Right renal pelvis (tissue), 4 donors: ENCODE measurements at regions not wholly inside any gene's neighbourhood (a gene's known extent, or its start where the extent isn't known, plus 50 kb on each side); places are given as distances from the start of the nearest gene placed in this dataset.

Experiments used
- DNase-seq, 4 donors: peaks; one replicate each; pipeline ENCODE4 v3.0.0-alpha.2; 2013; ENCODE audit warnings: low read depth in 4 of 4, low spot score in 3 of 4, missing footprints in 1 of 4

- DNase-seq, result no peak
Measured at GRCh38 chr14:85798856-85799255, 268.9 kb downstream of the FLRT2 start.

GRCh38 chr14:85793533-85793932, 263.6 kb downstream of the FLRT2 start:
- DNase-seq, result no peak

- DNase-seq, result no peak
Measured at GRCh38 chr14:85789506-85789905, 259.6 kb downstream of the FLRT2 start.

GRCh38 chr14:85788470-85789233, 258.7 kb downstream of the FLRT2 start:
- no peak for DNase-seq

- DNase-seq, result no peak
Measured at GRCh38 chr14:85766295-85766694, 236.4 kb downstream of the FLRT2 start.

- DNase-seq, result no peak
Measured at GRCh38 chr14:85764822-85765221, 234.9 kb downstream of the FLRT2 start.

- DNase-seq, result no peak
Measured at GRCh38 chr14:85762526-85762925, 232.6 kb downstream of the FLRT2 start.

GRCh38 chr14:85752175-85752574, 222.2 kb downstream of the FLRT2 start:
- no peak for DNase-seq

- no peak for DNase-seq
Measured at GRCh38 chr14:85744573-85744972, 214.6 kb downstream of the FLRT2 start.

- no peak for DNase-seq
Measured at GRCh38 chr14:85732031-85732430, 202.1 kb downstream of the FLRT2 start.

GRCh38 chr14:85731186-85731585, 201.2 kb downstream of the FLRT2 start:
- DNase-seq, result peak in 1 of 4 donors; percentile 7

- DNase-seq, result no peak
Measured at GRCh38 chr14:85728476-85729065, 198.6 kb downstream of the FLRT2 start.

GRCh38 chr14:85714069-85714468, 184.1 kb downstream of the FLRT2 start:
- no peak for DNase-seq

GRCh38 chr14:85711620-85712019, 181.7 kb downstream of the FLRT2 start:
- no peak for DNase-seq
